Adrenal gland (tissue), 5 donors: ENCODE measurements at regions not wholly inside any gene's neighbourhood (a gene's known extent, or its start where the extent isn't known, plus 50 kb on each side); places are given as distances from the start of the nearest gene placed in this dataset.

ENCODE experiments used
- POLR2A ChIP-seq, 2 donors: fragments of 450-650 bp; IDR thresholded peaks; one replicate each; pipeline ENCODE4 v1.6.1; 2017; ENCODE audit warnings: antibody characterized with exemption in 2 of 2, mild to moderate bottlenecking in 2 of 2, moderate library complexity in 1 of 2
- TF ChIP-seq, protein P1 (sequence below), 6 experiments: fragments of 450-650 bp in 4 of 6; fragments of 200-600 bp in 2 of 6; sonication (generic) in 1 of 6; IDR thresholded peaks; 1 replicate in 5 of 6; 2 replicates in 1 of 6; pipeline versions ENCODE4 v1.5.1 to v1.8.0; 2016 to 2021; ENCODE audit warnings: antibody characterized with exemption in 6 of 6, mild to moderate bottlenecking in 2 of 6, moderate library complexity in 1 of 6
- donor health status: DM: no; HTN: no; CAD: no.

DNA sequence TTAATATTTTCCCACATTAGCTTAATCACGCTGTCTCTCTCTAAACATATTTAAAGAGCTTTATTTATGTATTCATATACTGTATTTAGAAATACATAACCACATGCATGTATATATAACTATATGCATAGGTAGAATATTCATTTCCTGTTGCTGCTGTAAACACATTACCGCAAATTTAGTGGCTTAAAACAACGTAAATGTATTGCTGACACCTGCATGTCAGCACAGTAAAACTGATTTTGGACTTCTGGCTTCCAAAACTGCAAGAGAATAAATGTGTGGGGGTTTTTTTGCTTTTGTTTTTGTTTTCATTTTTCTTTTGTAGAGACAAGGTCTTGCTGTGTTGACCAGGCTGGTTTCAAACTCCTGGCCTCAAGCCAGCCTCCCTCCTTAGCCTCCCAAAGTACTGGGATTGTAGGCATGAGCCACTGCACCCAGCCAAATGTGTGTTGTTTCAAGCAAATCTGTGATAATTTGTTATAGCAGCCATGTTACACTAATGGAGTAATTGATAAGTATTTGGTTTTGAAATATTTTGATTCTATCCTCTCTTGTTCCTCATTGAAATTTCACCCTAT, 61.9 kb upstream of the CMKLR1 start:
- TF ChIP-seq, protein P1, sequence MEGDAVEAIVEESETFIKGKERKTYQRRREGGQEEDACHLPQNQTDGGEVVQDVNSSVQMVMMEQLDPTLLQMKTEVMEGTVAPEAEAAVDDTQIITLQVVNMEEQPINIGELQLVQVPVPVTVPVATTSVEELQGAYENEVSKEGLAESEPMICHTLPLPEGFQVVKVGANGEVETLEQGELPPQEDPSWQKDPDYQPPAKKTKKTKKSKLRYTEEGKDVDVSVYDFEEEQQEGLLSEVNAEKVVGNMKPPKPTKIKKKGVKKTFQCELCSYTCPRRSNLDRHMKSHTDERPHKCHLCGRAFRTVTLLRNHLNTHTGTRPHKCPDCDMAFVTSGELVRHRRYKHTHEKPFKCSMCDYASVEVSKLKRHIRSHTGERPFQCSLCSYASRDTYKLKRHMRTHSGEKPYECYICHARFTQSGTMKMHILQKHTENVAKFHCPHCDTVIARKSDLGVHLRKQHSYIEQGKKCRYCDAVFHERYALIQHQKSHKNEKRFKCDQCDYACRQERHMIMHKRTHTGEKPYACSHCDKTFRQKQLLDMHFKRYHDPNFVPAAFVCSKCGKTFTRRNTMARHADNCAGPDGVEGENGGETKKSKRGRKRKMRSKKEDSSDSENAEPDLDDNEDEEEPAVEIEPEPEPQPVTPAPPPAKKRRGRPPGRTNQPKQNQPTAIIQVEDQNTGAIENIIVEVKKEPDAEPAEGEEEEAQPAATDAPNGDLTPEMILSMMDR (IDR thresholded peaks at IDR 0.05), result no peak
- no peak for TF ChIP-seq POLR2A (IDR thresholded peaks at IDR 0.05)
